ENCODE measurements at regions not wholly inside any gene's neighbourhood (a gene's known extent, or its start where the extent isn't known, plus 50 kb on each side); places are given as distances from the start of the nearest gene placed in this dataset.
"Not testable (repeated sequence)": the region's sequence is repeated elsewhere in the genome, so short reads cannot be mapped to it uniquely, and the experiment has no call there.

GRCh38 chr5:174563040-174563439 is 161.3 kb upstream of the MSX2 start:
- not testable (repeated sequence) for H3K4me1 ChIP-seq (ENCODE audit: insufficient read depth, low read length); H3K36me3 ChIP-seq (ENCODE audit: insufficient read depth, low read length); H3K9me3 ChIP-seq (ENCODE audit: control insufficient read depth, insufficient read depth, low read length); H3K9ac ChIP-seq (ENCODE audit: low read depth, low read length)

DNA sequence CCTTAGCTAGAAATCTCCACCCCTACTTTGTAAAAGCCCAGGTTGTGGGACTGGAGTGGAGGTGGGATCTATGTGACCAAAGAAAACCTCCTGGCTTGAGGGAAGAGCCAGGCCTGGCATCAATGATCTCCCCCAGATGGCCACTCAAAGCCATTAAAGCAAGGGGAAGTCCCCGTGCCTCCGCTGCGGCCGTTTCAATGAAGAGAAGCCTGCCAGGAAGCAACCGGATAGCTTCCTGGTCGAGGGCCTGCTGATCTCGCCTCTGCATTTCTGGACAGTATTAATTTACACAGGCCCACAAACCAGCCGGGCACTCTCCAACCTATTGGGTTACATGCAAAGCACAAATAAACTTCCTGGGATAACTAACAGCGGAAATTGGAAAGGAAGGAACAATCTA is 160.5 kb upstream of the MSX2 start:
- no peaks in the 10 kb centered on the region for H3K9me3 ChIP-seq (ENCODE audit: control insufficient read depth, insufficient read depth, low read length)
- H3K36me3 ChIP-seq (ENCODE audit: insufficient read depth, low read length) = no peaks in the 10 kb centered on the region
- H3K4me1 ChIP-seq (ENCODE audit: insufficient read depth, low read length) = 0 out of 2 replicates have a peak, but pooled peaks cover 3% of the 10 kb centered on the region
- no peak overlapping the region for H3K9ac ChIP-seq (ENCODE audit: low read depth, low read length)

- Histone ChIP-seq H3K4me1 (ENCODE audit: insufficient read depth, low read length) (peaks cover 12% of the 10 kb centered on the region; the same call in 1 of the 2 replicates), H3K36me3 (ENCODE audit: insufficient read depth, low read length) (no peaks in the 10 kb centered on the region), H3K9me3 (ENCODE audit: control insufficient read depth, insufficient read depth, low read length) (no peaks in the 10 kb centered on the region), H3K9ac (ENCODE audit: low read depth, low read length) (no peak overlapping the region)
Observed at GRCh38 chr5:174567506-174568141, 156.8 kb upstream of the MSX2 start.

DNA sequence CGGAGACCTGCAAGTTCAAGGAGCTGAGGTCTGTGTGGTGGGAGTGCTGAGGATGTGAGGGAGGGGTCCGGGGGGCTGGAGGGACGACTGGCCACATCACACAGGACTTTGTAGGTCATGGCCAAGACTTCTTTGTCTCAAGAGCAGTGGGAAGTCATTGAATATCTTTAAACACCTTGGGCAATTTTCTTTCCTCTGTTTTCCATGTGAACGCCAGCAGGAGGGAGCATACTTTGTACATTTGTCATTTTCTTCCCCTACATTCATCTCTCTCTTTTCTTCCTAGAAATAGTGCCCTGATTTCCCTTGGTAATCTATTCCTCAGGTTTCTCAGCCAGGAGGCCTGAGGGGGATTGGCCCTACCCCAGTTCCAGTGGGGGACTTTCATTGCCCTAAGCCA is 153.7 kb upstream of the MSX2 start:
- no peak overlapping the region for H3K9ac ChIP-seq (ENCODE audit: low read depth, low read length)
- H3K4me1 ChIP-seq (ENCODE audit: insufficient read depth, low read length) = peaks cover 9% of the 10 kb centered on the region; the same call in 1 of the 2 replicates
- H3K36me3 ChIP-seq (ENCODE audit: insufficient read depth, low read length) = no peaks in the 10 kb centered on the region
- no peaks in the 10 kb centered on the region for H3K9me3 ChIP-seq (ENCODE audit: control insufficient read depth, insufficient read depth, low read length)

GRCh38 chr5:174571662-174572397 is 152.6 kb upstream of the MSX2 start:
- H3K36me3 ChIP-seq (ENCODE audit: insufficient read depth, low read length) = no peaks in the 10 kb centered on the region
- H3K4me1 ChIP-seq (ENCODE audit: insufficient read depth, low read length) = peaks cover 9% of the 10 kb centered on the region; the same call in 1 of the 2 replicates
- no peak overlapping the region for H3K9ac ChIP-seq (ENCODE audit: low read depth, low read length)
- H3K9me3 ChIP-seq (ENCODE audit: control insufficient read depth, insufficient read depth, low read length) = no peaks in the 10 kb centered on the region

DNA sequence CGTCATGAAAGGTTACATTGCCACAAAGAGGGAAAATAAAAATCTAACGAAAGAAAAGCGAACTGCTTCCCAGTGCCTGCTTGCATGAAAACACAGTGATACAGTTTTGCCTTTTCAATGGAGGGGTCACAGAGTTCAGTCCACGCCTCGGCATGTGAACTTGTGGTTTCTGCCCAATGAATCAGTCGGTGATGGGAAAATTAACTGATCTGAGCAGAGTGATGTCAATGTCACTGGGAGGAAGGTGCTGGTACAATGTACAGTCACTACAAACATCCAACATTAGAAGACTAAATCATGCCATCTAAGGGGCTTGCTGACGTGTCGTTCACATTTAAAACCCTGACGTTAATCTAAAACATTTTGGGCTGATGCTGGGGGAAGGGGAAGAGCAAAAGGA is 151.8 kb upstream of the MSX2 start:
- Histone ChIP-seq H3K4me1 (ENCODE audit: insufficient read depth, low read length) (peaks cover 9% of the 10 kb centered on the region; the same call in 1 of the 2 replicates), H3K9me3 (ENCODE audit: control insufficient read depth, insufficient read depth, low read length) (no peaks in the 10 kb centered on the region), H3K9ac (ENCODE audit: low read depth, low read length) (no peak overlapping the region), H3K36me3 (ENCODE audit: insufficient read depth, low read length) (no peaks in the 10 kb centered on the region)

- Histone ChIP-seq H3K9ac (ENCODE audit: low read depth, low read length) (no peak overlapping the region), H3K9me3 (ENCODE audit: control insufficient read depth, insufficient read depth, low read length) (no peaks in the 10 kb centered on the region), H3K4me1 (ENCODE audit: insufficient read depth, low read length) (peaks cover 9% of the 10 kb centered on the region; the same call in 1 of the 2 replicates), H3K36me3 (ENCODE audit: insufficient read depth, low read length) (no peaks in the 10 kb centered on the region)
Observed at GRCh38 chr5:174573221-174573994, 151.0 kb upstream of the MSX2 start.

GRCh38 chr5:174575043-174575442 is 149.3 kb upstream of the MSX2 start:
- Histone ChIP-seq H3K9ac (ENCODE audit: low read depth, low read length) (no peak overlapping the region), H3K36me3 (ENCODE audit: insufficient read depth, low read length) (no peaks in the 10 kb centered on the region), H3K4me1 (ENCODE audit: insufficient read depth, low read length) (peaks cover 9% of the 10 kb centered on the region; the same call in 1 of the 2 replicates), H3K9me3 (ENCODE audit: control insufficient read depth, insufficient read depth, low read length) (no peaks in the 10 kb centered on the region)

GRCh38 chr5:174576042-174576441 is 148.3 kb upstream of the MSX2 start:
- H3K36me3 ChIP-seq (ENCODE audit: insufficient read depth, low read length) = no peaks in the 10 kb centered on the region
- H3K9ac ChIP-seq (ENCODE audit: low read depth, low read length) = no peak overlapping the region
- H3K4me1 ChIP-seq (ENCODE audit: insufficient read depth, low read length) = peaks cover 9% of the 10 kb centered on the region; the same call in 1 of the 2 replicates
- no peaks in the 10 kb centered on the region for H3K9me3 ChIP-seq (ENCODE audit: control insufficient read depth, insufficient read depth, low read length)

GRCh38 chr5:174581479-174581878 is 142.9 kb upstream of the MSX2 start:
- no peaks in the 10 kb centered on the region for H3K4me1 ChIP-seq (ENCODE audit: insufficient read depth, low read length)
- H3K9ac ChIP-seq (ENCODE audit: low read depth, low read length) = no peak overlapping the region
- no peaks in the 10 kb centered on the region for H3K9me3 ChIP-seq (ENCODE audit: control insufficient read depth, insufficient read depth, low read length)
- H3K36me3 ChIP-seq (ENCODE audit: insufficient read depth, low read length) = no peaks in the 10 kb centered on the region

GRCh38 chr5:174581894-174582293 is 142.5 kb upstream of the MSX2 start:
- no peak overlapping the region for H3K9ac ChIP-seq (ENCODE audit: low read depth, low read length)
- H3K4me1 ChIP-seq (ENCODE audit: insufficient read depth, low read length) = no peaks in the 10 kb centered on the region
- no peaks in the 10 kb centered on the region for H3K9me3 ChIP-seq (ENCODE audit: control insufficient read depth, insufficient read depth, low read length)
- no peaks in the 10 kb centered on the region for H3K36me3 ChIP-seq (ENCODE audit: insufficient read depth, low read length)

DNA sequence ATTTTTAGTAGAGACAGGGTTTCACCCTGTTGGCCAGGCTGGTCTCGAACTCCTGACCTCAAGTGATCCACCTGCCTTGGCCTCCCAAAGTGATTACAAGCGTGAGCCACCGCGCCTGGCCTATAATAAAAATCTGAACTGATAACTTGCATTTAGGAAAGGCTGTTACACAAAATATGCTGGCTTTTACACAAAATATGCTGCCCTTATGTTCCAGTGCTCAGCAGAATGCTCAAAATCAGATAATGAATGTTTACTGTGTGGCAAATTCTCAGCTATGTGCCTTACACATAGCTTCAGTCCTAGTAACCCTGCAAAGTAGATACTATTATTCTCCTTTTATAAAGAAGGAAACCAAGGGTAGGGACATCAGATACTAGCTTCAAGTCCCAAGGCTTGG is 141.3 kb upstream of the MSX2 start:
- Histone ChIP-seq H3K36me3 (ENCODE audit: insufficient read depth, low read length) (no peaks in the 10 kb centered on the region), H3K4me1 (ENCODE audit: insufficient read depth, low read length) (no peaks in the 10 kb centered on the region), H3K9ac (ENCODE audit: low read depth, low read length) (no peak overlapping the region), H3K9me3 (ENCODE audit: control insufficient read depth, insufficient read depth, low read length) (no peaks in the 10 kb centered on the region)

DNA sequence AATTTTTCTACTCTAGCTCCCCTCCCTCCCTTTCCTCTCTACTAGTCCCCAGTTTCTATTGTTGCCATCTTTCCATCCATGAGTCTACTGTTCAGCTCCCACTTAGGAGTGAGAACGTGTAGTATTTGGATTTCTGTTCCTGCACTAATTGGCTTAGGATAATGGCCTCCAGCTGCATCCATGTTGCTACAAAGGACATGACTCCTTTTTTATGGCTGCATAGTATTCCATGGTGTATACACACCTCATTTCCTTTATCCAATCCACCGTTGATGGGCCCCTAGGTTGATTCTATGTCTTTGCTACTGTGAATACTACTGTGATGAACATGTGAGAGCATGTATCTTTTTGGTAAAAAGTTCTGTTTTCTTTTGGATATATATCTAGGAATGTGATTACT is 138.9 kb upstream of the MSX2 start:
- no peaks in the 10 kb centered on the region for H3K9me3 ChIP-seq (ENCODE audit: control insufficient read depth, insufficient read depth, low read length)
- H3K9ac ChIP-seq (ENCODE audit: low read depth, low read length) = no peak overlapping the region
- H3K4me1 ChIP-seq (ENCODE audit: insufficient read depth, low read length) = peaks cover 9% of the 10 kb centered on the region; the same call in 1 of the 2 replicates
- H3K36me3 ChIP-seq (ENCODE audit: insufficient read depth, low read length) = no peaks in the 10 kb centered on the region

DNA sequence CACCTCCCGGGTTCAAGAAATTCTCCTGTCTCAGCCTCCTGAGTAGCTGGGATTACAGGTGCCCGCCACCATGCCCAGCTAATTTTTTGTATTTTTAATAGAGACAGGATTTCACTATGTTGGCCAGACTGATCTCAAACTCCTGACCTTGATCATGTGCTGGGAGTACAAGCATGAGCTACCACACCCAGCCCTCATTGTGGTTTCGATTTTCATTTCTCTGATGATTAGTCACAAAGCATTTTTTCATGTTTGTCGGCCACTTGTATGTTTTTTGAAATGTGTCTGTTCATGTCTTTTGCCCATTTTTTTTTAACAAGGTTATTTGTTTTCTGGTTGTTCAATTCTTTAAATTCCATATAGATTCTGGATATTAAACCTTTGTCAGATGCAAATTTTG is 138.2 kb upstream of the MSX2 start:
- H3K9me3 ChIP-seq (ENCODE audit: control insufficient read depth, insufficient read depth, low read length); H3K4me1 ChIP-seq (ENCODE audit: insufficient read depth, low read length); H3K36me3 ChIP-seq (ENCODE audit: insufficient read depth, low read length); H3K9ac ChIP-seq (ENCODE audit: low read depth, low read length): not testable (repeated sequence)

Measured in ES-I3 (cell line).